ENCODE measurements at regions not wholly inside any gene's neighbourhood (a gene's known extent, or its start where the extent isn't known, plus 50 kb on each side); places are given as distances from the start of the nearest gene placed in this dataset.

DNA sequence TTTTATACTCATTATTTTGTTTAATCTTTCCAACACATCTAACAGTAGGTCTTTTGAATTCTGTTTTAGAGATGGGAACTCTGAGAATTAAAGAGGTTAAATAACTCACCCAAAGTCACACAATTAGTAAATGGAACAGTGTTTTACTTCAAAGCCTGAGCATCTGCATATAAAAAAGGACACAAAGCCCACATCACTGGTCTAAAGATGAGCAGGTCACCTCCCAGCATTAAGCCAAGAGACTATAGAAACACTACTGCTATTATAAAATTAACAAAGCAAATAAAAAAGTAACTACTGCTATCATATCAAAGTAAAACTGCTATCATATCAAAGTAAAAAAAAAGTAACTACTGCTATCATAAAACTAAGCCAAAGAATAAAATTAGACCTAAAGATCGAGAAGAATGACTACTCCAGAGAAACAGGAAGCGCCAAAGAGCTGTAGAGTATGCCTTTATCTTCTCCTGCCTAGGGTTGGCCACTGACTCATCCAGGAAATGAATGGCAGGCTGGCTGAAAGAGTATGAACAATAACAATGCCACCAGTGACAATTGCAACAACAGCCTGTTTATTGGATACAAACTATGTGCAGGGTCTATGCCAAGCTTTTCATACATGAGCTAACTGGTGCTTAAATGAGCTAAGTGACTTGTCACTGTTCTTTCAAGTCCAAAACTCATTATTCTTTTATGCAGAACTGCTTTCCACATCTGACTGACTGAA is 1153.0 kb upstream of the TENM4 start:
- no peak for DNase-seq
- H3K9me3 ChIP-seq: no peaks in the 10 kb centered on the region
- no peak for TF ChIP-seq EP300 (IDR thresholded peaks at IDR 0.05)
- TF ChIP-seq, protein P1, sequence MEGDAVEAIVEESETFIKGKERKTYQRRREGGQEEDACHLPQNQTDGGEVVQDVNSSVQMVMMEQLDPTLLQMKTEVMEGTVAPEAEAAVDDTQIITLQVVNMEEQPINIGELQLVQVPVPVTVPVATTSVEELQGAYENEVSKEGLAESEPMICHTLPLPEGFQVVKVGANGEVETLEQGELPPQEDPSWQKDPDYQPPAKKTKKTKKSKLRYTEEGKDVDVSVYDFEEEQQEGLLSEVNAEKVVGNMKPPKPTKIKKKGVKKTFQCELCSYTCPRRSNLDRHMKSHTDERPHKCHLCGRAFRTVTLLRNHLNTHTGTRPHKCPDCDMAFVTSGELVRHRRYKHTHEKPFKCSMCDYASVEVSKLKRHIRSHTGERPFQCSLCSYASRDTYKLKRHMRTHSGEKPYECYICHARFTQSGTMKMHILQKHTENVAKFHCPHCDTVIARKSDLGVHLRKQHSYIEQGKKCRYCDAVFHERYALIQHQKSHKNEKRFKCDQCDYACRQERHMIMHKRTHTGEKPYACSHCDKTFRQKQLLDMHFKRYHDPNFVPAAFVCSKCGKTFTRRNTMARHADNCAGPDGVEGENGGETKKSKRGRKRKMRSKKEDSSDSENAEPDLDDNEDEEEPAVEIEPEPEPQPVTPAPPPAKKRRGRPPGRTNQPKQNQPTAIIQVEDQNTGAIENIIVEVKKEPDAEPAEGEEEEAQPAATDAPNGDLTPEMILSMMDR (IDR thresholded peaks at IDR 0.05): no peak
- no peak for TF ChIP-seq POLR2A (IDR thresholded peaks at IDR 0.05)
- no peak for TF ChIP-seq POLR2AphosphoS5 (IDR thresholded peaks at IDR 0.05)
- intact Hi-C loops (cut with DNase I): no loop called here
- H3K27ac ChIP-seq: no peak overlapping the region
- H3K36me3 ChIP-seq: no peaks in the 10 kb centered on the region
- no peaks in the 10 kb centered on the region for H3K4me1 ChIP-seq
- H3K27me3 ChIP-seq: no peaks in the 10 kb centered on the region
- WGBS, 2 donors: 11 to 37% methylated on average over 2 of the region's 2 CpGs
- no peak overlapping the region for H3K4me3 ChIP-seq

DNA sequence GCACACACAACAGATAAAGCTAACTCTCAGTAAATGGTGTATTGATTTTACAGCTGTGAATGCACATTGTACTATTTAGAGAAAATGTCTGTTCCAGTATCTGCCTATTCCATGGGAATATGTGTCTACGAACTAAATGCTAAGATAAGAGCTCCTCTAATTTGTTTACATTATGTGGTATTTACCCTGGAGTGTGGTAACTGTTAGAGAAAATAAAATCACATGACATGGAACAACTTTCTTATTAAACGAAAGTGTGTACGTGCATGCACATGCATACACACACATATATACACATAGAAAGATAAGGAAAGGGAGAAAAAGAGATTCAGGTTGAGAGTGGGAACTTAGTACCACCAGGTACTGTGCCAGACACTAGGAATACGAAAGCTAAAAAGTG is 1151.7 kb upstream of the TENM4 start:
- whole genome bisulfite sequencing, 2 donors: 33 to 69% methylated on average over 4 of the region's 4 CpGs
- Histone ChIP-seq H3K27me3 (no peaks in the 10 kb centered on the region), H3K36me3 (no peaks in the 10 kb centered on the region), H3K4me3 (no peak overlapping the region), H3K4me1 (no peaks in the 10 kb centered on the region), H3K27ac (no peak overlapping the region), H3K9me3 (no peaks in the 10 kb centered on the region)
- no peak for TF ChIP-seq EP300 (IDR thresholded peaks at IDR 0.05)
- no peak for DNase-seq
- intact Hi-C loops (cut with DNase I): no loop called here

DNA sequence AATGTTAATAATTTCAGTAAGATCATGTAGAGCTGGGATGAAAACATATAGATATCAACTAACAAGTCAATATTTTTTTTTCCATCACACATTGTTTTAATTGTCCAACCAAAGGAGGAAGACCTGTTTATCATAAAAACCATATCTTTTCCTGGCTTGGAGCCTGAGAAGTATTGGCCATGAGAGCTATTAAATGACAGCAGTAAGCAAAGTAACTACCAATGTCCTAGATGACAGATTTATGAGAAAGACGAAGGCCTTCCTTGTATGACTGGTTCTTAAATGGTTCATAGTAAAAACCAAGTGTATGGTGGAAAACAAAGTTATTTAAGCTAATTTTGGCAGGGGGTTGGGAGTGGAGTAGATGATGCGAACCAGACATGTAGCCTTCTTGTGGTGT is 1147.1 kb upstream of the TENM4 start:
- no peaks in the 10 kb centered on the region for H3K9me3 ChIP-seq
- TF ChIP-seq POLR2A (IDR thresholded peaks at IDR 0.05) (no peak), EP300 (IDR thresholded peaks at IDR 0.05) (no peak), POLR2AphosphoS5 (IDR thresholded peaks at IDR 0.05) (no peak)
- TF ChIP-seq, protein P1 (IDR thresholded peaks at IDR 0.05): no peak
- 49 to 66% methylated on average over 2 of the region's 2 CpGs for WGBS, 2 donors
- no peaks in the 10 kb centered on the region for H3K36me3 ChIP-seq
- no peak for DNase-seq
- H3K27ac ChIP-seq: no peak overlapping the region
- H3K27me3 ChIP-seq: no peaks in the 10 kb centered on the region
- no peak overlapping the region for H3K4me3 ChIP-seq
- no peaks in the 10 kb centered on the region for H3K4me1 ChIP-seq
- intact Hi-C loops (cut with DNase I): no loop called here

DNA sequence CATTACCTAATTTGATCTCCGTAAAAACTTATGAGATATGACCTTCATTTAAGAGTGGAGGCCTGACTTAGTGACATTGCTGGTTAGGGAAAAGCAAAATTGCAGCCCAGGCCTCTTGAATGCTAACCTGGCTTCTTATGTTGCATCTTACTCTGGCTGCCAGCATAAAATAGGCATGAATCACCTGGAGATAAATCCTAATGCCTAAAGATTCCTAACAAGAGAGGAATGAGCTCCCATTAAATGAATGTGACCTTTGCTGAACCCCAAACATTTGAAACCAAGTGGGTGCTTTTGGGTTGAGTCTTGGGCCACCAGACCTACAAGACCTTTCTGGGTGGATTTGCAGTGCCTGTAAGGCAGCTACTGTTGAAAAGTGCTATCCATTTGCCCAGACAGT is 1145.6 kb upstream of the TENM4 start:
- no peak for DNase-seq
- H3K27ac ChIP-seq: no peak overlapping the region
- intact Hi-C loops (cut with DNase I): no loop called here
- H3K4me3 ChIP-seq: no peak overlapping the region
- H3K9me3 ChIP-seq: no peaks in the 10 kb centered on the region
- no peaks in the 10 kb centered on the region for H3K36me3 ChIP-seq
- H3K4me1 ChIP-seq: no peaks in the 10 kb centered on the region
- 80 to 91% methylated on average over 1 of the region's 1 CpG for WGBS, 2 donors
- H3K27me3 ChIP-seq: no peaks in the 10 kb centered on the region
- TF ChIP-seq EP300 (IDR thresholded peaks at IDR 0.05) (no peak), POLR2AphosphoS5 (IDR thresholded peaks at IDR 0.05) (no peak), POLR2A (IDR thresholded peaks at IDR 0.05) (no peak)
- TF ChIP-seq, protein P1 (IDR thresholded peaks at IDR 0.05): no peak

DNA sequence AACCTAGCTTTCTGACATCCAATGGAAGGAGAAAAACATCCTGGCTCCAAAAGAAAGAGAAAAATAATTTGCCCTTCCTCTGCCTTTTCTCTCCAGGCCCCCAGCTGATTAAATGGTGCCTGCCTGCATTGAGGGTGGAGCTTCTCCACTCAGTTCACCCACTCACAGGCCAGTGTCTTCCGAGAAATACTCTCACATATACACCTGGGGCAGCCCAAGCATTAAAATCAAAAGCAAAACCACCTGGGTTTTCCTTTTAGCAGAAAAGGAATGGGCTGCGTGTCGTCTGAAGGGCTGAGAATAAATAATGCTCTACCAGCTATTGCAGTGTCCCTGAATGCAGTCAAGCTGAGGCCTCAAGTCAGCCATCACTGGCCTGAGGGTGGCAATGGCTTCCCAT is 1143.8 kb upstream of the TENM4 start:
- H3K4me3 ChIP-seq: no peak overlapping the region
- WGBS, 2 donors: 93 to 94% methylated on average over 3 of the region's 3 CpGs
- TF ChIP-seq POLR2A (IDR thresholded peaks at IDR 0.05) (no peak), POLR2AphosphoS5 (IDR thresholded peaks at IDR 0.05) (no peak), EP300 (IDR thresholded peaks at IDR 0.05) (no peak)
- TF ChIP-seq, protein P1 (IDR thresholded peaks at IDR 0.05): no peak
- no peak overlapping the region for H3K27ac ChIP-seq
- H3K27me3 ChIP-seq: no peaks in the 10 kb centered on the region
- no peaks in the 10 kb centered on the region for H3K36me3 ChIP-seq
- no peaks in the 10 kb centered on the region for H3K9me3 ChIP-seq
- no peak for DNase-seq
- intact Hi-C loops (cut with DNase I): no loop called here
- no peaks in the 10 kb centered on the region for H3K4me1 ChIP-seq

All from sigmoid colon (tissue), 6 donors.